ENCODE measurements at regions not wholly inside any gene's neighbourhood (a gene's known extent, or its start where the extent isn't known, plus 50 kb on each side); places are given as distances from the start of the nearest gene placed in this dataset.

GRCh38 chr10:106370751-106371150 is 793.8 kb downstream of the SORCS1 start:
- TF ChIP-seq, protein P1, sequence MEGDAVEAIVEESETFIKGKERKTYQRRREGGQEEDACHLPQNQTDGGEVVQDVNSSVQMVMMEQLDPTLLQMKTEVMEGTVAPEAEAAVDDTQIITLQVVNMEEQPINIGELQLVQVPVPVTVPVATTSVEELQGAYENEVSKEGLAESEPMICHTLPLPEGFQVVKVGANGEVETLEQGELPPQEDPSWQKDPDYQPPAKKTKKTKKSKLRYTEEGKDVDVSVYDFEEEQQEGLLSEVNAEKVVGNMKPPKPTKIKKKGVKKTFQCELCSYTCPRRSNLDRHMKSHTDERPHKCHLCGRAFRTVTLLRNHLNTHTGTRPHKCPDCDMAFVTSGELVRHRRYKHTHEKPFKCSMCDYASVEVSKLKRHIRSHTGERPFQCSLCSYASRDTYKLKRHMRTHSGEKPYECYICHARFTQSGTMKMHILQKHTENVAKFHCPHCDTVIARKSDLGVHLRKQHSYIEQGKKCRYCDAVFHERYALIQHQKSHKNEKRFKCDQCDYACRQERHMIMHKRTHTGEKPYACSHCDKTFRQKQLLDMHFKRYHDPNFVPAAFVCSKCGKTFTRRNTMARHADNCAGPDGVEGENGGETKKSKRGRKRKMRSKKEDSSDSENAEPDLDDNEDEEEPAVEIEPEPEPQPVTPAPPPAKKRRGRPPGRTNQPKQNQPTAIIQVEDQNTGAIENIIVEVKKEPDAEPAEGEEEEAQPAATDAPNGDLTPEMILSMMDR (IDR thresholded peaks at IDR 0.05; ENCODE audit: insufficient read depth, low read length, poor library complexity, severe bottlenecking) = no peak
- no peak for TF ChIP-seq EZH2phosphoT487 (conservative IDR thresholded peaks at IDR 0.05; ENCODE audit: low read length)
